ENCODE measurements at regions not wholly inside any gene's neighbourhood (a gene's known extent, or its start where the extent isn't known, plus 50 kb on each side); places are given as distances from the start of the nearest gene placed in this dataset.

DNA sequence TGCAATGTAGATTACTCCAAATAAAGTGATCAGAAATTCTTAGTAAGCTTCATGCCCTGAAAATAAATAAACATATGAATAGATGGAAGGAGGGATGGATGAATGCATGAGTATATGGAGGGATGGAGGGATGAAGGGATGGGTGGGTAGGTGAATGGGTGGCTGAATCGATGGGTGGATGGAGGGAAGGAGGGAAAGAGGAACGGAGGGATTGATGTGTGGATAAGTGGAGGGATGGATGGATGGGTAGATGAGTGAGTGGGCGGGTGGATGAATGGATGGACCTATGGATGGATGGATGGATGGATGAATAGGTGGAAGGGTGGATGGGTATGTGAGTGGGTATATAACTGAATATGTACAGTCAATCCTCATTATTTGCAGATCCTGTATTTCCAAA is 276.7 kb upstream of the ACVR2A start:
- no peak for TF ChIP-seq EP300 (IDR thresholded peaks at IDR 0.05)
- no peak for TF ChIP-seq POLR2A (IDR thresholded peaks at IDR 0.05)
- TF ChIP-seq POLR2AphosphoS5 (IDR thresholded peaks at IDR 0.05): no peak
- TF ChIP-seq, protein P1, sequence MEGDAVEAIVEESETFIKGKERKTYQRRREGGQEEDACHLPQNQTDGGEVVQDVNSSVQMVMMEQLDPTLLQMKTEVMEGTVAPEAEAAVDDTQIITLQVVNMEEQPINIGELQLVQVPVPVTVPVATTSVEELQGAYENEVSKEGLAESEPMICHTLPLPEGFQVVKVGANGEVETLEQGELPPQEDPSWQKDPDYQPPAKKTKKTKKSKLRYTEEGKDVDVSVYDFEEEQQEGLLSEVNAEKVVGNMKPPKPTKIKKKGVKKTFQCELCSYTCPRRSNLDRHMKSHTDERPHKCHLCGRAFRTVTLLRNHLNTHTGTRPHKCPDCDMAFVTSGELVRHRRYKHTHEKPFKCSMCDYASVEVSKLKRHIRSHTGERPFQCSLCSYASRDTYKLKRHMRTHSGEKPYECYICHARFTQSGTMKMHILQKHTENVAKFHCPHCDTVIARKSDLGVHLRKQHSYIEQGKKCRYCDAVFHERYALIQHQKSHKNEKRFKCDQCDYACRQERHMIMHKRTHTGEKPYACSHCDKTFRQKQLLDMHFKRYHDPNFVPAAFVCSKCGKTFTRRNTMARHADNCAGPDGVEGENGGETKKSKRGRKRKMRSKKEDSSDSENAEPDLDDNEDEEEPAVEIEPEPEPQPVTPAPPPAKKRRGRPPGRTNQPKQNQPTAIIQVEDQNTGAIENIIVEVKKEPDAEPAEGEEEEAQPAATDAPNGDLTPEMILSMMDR (IDR thresholded peaks at IDR 0.05): no peak
- WGBS, 2 donors (ENCODE audit: low coverage in 1 of 2): 81 to 96% methylated on average over 3 of the region's 3 CpGs
- no peak for ATAC-seq

DNA sequence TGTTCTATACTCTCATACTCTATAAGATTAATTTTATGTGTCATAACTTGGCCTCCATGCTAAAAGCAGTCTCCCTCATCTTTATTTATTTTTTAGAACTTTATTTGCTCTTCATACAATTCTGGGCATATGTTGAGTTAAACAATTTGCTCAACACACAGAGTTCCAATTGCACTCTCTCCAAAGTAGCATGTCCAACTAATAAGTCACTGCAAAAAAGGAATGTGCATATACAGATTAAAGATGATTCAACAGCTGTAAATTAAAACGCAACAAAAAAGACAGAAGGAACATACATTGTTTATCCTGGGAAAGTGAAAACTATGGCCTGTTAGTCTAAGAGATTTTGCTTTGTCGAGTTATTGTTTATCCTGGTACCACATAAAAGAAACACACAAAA is 277.7 kb upstream of the ACVR2A start:
- no peak overlapping the region for H3K27ac ChIP-seq
- no peak overlapping the region for H3K4me3 ChIP-seq
- no peaks in the 10 kb centered on the region for H3K27me3 ChIP-seq
- 21 to 22% methylated on average over 2 of the region's 2 CpGs for WGBS, 2 donors (ENCODE audit: low coverage in 1 of 2)
- H3K36me3 ChIP-seq: no peaks in the 10 kb centered on the region
- no peak for ATAC-seq
- no peaks in the 10 kb centered on the region for H3K4me1 ChIP-seq
- peaks cover 0 to 6% (median 0%) of the 10 kb centered on the region in 3 donors for H3K9me3 ChIP-seq
- no peak for TF ChIP-seq EP300 (IDR thresholded peaks at IDR 0.05)
- TF ChIP-seq, protein P1 (IDR thresholded peaks at IDR 0.05): no peak
- TF ChIP-seq POLR2AphosphoS5 (IDR thresholded peaks at IDR 0.05): no peak
- TF ChIP-seq POLR2A (IDR thresholded peaks at IDR 0.05): no peak

More for the DNA sequence above, 276.7 kb upstream of the ACVR2A start:
- no peaks in the 10 kb centered on the region for H3K27me3 ChIP-seq
- H3K27ac ChIP-seq: no peak overlapping the region
- no peaks in the 10 kb centered on the region for H3K36me3 ChIP-seq
- no peaks in the 10 kb centered on the region for H3K4me1 ChIP-seq
- peaks cover 0 to 6% (median 0%) of the 10 kb centered on the region in 3 donors for H3K9me3 ChIP-seq
- no peak overlapping the region for H3K4me3 ChIP-seq

DNA sequence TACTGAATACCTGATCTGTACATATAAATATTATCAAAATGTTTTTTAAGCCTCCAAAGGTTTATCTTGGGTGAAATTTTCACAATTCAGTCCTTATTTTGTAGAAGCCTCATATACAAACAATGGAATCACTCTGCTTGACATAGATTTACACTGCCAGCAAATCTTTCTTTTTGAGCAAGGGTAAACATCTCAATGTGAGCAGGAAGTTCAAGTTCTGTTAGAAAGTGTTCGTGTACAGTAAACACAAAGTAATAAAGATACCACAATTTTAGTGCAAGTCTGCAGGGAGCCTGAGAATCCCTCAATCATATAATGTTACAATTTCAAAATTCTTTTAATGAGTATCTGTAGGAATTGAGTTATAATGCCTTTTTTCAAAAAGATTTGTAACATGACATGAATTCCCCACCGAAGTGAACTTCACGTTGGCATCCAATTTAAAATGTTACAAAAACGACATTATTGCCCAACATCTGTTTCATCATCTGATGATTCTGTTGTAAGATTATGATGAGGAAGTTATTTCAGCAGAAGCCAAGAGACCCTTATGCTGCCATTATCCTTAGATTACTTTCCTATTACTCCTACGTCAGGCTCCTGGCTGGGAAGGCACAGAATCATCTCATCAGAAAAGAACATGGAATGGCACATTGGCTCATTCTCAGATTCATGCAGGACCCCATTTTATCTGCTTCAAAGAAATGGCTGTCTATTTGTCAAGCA is 283.9 kb upstream of the ACVR2A start:
- Histone ChIP-seq H3K27me3 (no peaks in the 10 kb centered on the region), H3K4me1 (no peaks in the 10 kb centered on the region), H3K4me3 (no peak overlapping the region), H3K36me3 (no peaks in the 10 kb centered on the region), H3K9me3 (no peaks in the 10 kb centered on the region), H3K27ac (no peak overlapping the region)
- ATAC-seq: peak; percentile 51
- 57 to 63% methylated on average over 5 of the region's 5 CpGs for WGBS, 2 donors (ENCODE audit: low coverage in 1 of 2)
- TF ChIP-seq POLR2A (IDR thresholded peaks at IDR 0.05) (no peak), EP300 (IDR thresholded peaks at IDR 0.05) (no peak), POLR2AphosphoS5 (IDR thresholded peaks at IDR 0.05) (peak; percentile 26)
- TF ChIP-seq, protein P1 (IDR thresholded peaks at IDR 0.05): no peak

GRCh38 chr2:147559070-147559725 is 285.6 kb upstream of the ACVR2A start:
- TF ChIP-seq, protein P1 (IDR thresholded peaks at IDR 0.05): no peak
- TF ChIP-seq POLR2AphosphoS5 (IDR thresholded peaks at IDR 0.05) (no peak), EP300 (IDR thresholded peaks at IDR 0.05) (no peak), POLR2A (IDR thresholded peaks at IDR 0.05) (no peak)
- no peaks in the 10 kb centered on the region for H3K9me3 ChIP-seq
- WGBS, 2 donors (ENCODE audit: low coverage in 1 of 2): 89 to 97% methylated on average over 4 of the region's 4 CpGs
- H3K27ac ChIP-seq: no peak overlapping the region
- H3K4me3 ChIP-seq: no peak overlapping the region
- no peaks in the 10 kb centered on the region for H3K36me3 ChIP-seq
- H3K27me3 ChIP-seq: no peaks in the 10 kb centered on the region
- H3K4me1 ChIP-seq: no peaks in the 10 kb centered on the region
- no peak for ATAC-seq

DNA sequence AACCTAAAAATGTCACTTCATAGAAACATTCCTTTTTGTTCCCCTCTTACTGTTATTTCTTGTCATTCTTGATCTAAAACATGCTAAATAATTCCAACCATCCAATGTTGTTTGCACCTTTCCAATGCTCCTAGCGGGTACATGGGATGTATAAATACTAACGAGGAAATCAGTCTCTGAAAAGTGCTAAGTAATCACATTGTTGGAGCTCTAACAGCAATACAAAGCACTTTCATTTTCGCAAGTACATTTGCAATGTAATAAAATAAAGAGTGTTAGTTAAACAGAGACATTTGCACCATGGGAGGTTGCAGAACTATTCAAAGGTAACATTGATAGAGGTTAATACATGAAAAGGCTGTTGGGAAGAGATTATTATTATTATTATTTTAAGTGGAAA is 286.2 kb upstream of the ACVR2A start:
- ATAC-seq: no peak
- H3K4me1 ChIP-seq: peaks cover 0 to 4% (median 1%) of the 10 kb centered on the region in 3 donors
- WGBS, 2 donors (ENCODE audit: low coverage in 1 of 2): 77 to 86% methylated on average over 3 of the region's 3 CpGs
- H3K4me3 ChIP-seq: no peak overlapping the region
- no peak for TF ChIP-seq POLR2AphosphoS5 (IDR thresholded peaks at IDR 0.05)
- no peak for TF ChIP-seq POLR2A (IDR thresholded peaks at IDR 0.05)
- TF ChIP-seq, protein P1 (IDR thresholded peaks at IDR 0.05): no peak
- no peak for TF ChIP-seq EP300 (IDR thresholded peaks at IDR 0.05)
- no peaks in the 10 kb centered on the region for H3K36me3 ChIP-seq
- H3K27ac ChIP-seq: no peak overlapping the region
- no peaks in the 10 kb centered on the region for H3K9me3 ChIP-seq
- no peaks in the 10 kb centered on the region for H3K27me3 ChIP-seq
